A673 (cell line): ENCODE measurements at regions not wholly inside any gene's neighbourhood (a gene's known extent, or its start where the extent isn't known, plus 50 kb on each side); places are given as distances from the start of the nearest gene placed in this dataset.

Source experiments
- CTCF ChIP-seq: fragments of 300-800, 200-600 bp; sonication (generic); conservative IDR thresholded peaks from 2 replicates; pipeline ENCODE4 v1.5.1; 2017; ENCODE audit warnings: low read depth, mild to moderate bottlenecking, antibody characterized with exemption, low read length, moderate library complexity, mixed read lengths
- EZH2 ChIP-seq: fragments of 200-600 bp; sonication (generic); IDR thresholded peaks from 2 replicates; pipeline ENCODE4 v1.6.1; 2017; ENCODE audit warnings: borderline replicate concordance, low read depth, mild to moderate bottlenecking, mixed read lengths, antibody characterized with exemption, low read length; ENCODE audit not compliant: poor library complexity, severe bottlenecking

- TF ChIP-seq CTCF (no peak), EZH2 (no peak)
Measured at GRCh38 chrX:82782014-82782413, 726.1 kb upstream of the POU3F4 start.
